LNCaP clone FGC (cell line): ENCODE measurements at regions not wholly inside any gene's neighbourhood (a gene's known extent, or its start where the extent isn't known, plus 50 kb on each side); places are given as distances from the start of the nearest gene placed in this dataset.
"Not testable (repeated sequence)": the region's sequence is repeated elsewhere in the genome, so short reads cannot be mapped to it uniquely, and the experiment has no call there.

Source experiments
- DNase-seq: peaks from one replicate; pipeline ENCODE4 v3.0.0-alpha.2; 2011; ENCODE audit warnings: low read depth
- H3K4me3 ChIP-seq: 2 replicates; pipeline ENCODE4 v1.5.1; 2011; ENCODE audit warnings: mild to moderate bottlenecking, low read depth, low read length, control low read depth
- TF ChIP-seq, protein P1 (sequence below): IDR thresholded peaks from 2 replicates; pipeline ENCODE4 v1.5.1; 2012; ENCODE audit warnings: mild to moderate bottlenecking; ENCODE audit not compliant: control insufficient read depth, insufficient read depth; ENCODE audit errors: extremely low read depth

DNA sequence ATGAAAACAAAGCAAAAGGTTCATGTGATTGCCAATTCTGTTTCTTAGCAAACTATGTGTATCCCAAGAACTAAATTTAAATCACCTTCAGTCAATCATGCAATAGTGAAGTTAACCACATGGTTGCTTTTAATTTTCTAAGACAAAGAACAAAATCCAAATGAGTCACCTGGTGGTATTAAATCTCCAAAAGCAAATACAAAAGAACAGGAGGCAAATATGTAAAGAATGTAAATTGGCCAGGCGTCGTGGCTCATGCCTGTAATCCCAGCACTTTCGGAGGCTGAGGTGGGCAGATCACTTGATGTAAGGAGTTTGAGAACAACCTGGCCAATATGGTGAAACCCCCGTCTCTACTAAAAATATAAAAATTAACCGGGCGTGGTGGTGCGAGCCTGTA is 54.2 kb upstream of the PIK3R4 start:
- TF ChIP-seq, protein P1, sequence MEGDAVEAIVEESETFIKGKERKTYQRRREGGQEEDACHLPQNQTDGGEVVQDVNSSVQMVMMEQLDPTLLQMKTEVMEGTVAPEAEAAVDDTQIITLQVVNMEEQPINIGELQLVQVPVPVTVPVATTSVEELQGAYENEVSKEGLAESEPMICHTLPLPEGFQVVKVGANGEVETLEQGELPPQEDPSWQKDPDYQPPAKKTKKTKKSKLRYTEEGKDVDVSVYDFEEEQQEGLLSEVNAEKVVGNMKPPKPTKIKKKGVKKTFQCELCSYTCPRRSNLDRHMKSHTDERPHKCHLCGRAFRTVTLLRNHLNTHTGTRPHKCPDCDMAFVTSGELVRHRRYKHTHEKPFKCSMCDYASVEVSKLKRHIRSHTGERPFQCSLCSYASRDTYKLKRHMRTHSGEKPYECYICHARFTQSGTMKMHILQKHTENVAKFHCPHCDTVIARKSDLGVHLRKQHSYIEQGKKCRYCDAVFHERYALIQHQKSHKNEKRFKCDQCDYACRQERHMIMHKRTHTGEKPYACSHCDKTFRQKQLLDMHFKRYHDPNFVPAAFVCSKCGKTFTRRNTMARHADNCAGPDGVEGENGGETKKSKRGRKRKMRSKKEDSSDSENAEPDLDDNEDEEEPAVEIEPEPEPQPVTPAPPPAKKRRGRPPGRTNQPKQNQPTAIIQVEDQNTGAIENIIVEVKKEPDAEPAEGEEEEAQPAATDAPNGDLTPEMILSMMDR: no peak
- no peak overlapping the region for H3K4me3 ChIP-seq
- DNase-seq: peak; percentile 82

DNA sequence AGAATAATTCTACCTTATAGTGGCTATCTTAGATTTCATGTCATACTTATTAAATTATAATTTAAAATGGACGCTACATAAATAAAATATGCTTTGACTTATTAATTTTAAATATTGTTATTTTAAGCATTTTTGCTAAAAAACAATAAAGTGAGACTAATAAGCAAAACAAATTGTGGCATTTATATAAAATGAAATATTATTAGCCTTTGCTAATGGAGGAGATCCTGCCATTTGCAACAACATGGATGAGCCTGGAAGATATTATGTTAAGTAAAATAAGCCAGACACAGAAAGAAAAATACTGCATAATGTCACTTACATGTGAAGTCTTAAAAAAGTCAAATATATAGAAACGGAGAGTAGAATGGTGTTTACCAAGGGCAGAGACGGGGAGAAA is 54.8 kb upstream of the PIK3R4 start:
- DNase-seq: no peak
- H3K4me3 ChIP-seq: no peak overlapping the region
- TF ChIP-seq, protein P1: no peak

DNA sequence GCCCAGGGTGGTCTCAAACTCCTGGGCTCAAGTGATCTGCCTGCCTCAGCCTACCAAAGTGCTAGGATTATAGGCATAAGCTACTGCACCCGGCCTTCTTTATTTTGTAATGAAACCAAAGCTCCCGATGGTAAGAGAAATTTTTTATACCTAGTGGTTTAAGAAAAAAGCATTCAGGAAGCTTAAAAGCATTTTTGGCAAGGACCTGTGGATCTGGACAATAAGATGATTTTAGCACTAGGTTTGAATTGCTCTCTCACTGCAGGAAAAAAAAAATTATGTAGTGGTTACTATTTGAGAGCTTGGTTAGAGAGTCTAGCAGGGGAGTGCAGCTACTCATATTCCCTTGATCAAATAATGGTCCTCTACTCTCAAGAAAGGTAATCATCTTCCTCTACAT is 64.9 kb upstream of the PIK3R4 start:
- TF ChIP-seq, protein P1: no peak
- DNase-seq: no peak
- H3K4me3 ChIP-seq: no peak overlapping the region

DNA sequence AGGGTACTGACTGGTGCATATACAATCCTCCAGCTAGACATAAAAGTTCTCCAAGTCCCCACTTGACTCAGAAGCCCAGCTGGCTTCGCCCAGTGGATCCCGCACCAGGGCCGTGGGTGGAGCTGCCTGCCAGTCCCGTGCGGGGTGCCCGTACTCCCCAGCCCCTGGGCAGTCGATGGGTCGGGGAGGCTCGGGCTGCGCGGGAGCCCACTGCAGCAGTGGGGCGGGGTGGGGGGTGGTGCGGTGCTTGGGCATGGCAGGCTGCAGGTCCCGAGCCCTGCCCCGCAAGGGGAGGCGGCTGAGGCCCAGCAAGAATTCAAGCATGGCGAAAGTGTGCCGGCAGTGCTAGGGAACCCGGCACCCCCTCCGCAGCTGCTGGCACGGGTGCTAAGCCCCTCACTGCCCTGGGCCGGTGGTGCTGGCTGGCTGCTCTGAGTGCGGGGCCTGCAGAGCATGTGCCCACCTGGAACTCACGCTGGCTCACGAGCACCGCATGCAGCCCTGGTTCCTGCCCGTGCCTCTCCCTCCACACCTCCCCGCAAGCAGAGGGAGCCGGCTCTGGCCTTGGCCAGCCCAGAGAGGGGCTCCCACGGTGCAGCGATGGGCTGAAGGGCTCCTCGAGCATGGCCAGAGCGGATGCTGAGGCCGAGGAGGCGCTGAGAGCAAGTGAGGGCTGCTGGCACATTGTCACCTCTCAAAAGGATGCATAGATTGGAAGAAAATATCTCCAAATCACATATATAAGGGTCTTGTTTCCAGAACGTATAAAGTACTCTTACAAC is 68.3 kb upstream of the PIK3R4 start:
- TF ChIP-seq, protein P1: no peak
- DNase-seq: no peak
- H3K4me3 ChIP-seq: no peak overlapping the region

DNA sequence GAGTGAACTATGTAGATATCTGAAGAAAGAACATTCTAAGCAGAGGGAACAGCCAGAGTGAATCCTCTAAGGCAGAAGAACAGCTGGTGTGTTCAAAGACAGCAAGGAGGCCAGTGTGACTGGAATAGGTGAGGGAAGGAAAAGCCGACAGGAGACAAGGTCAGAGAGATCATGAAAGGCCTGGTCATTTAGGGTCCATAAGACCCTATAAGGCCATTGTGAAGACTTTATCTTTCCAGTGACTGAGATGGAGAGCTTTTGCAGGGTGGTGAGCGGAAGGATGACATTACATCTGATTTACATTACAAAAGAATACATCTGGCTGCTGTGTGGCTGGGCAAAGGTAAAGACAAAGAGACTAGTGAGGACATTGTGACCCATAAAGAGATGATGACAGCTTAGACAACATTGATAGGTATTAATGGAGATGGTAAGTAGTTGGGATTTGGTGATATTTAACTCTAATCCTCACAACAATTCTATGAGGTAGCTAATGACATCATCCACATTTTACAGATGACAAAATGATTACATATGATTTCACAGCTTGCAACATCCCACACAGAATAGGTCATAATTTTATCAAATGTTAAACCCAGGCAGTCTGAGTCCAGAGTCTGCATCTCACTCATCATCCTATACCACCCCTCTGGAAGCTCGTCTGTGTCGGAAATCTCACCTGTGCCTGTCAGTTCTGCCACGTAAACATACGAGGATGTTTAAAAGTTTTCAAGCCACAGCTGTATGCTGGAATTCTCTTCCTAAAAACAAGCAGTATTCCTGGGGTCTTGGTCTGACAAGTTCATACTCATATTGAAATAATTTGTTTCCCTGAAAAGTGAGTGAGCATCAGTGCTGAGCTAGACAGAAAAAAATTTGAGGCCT is 70.2 kb upstream of the PIK3R4 start:
- no peak overlapping the region for H3K4me3 ChIP-seq
- no peak for DNase-seq
- TF ChIP-seq, protein P1: no peak

DNA sequence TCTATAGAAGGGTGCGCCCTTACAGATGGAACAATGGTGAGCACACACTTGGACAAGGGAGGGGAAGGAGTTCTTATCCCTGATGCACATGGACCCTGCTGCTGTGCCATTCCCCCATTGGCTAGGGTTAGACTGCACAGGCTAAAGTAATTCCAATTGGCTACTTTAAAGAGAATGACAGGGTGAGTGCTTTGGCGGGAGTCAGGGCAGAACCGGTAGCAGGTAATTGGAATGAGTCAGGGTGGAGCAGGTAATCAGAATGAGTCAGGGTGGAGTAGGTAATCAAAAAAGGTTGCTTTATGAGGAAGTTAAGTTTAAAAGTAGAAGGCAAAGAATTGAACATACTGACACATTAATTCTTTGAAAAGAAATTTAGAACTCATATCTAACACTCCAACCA is 71.4 kb upstream of the PIK3R4 start:
- not testable (repeated sequence) for H3K4me3 ChIP-seq, DNase-seq

DNA sequence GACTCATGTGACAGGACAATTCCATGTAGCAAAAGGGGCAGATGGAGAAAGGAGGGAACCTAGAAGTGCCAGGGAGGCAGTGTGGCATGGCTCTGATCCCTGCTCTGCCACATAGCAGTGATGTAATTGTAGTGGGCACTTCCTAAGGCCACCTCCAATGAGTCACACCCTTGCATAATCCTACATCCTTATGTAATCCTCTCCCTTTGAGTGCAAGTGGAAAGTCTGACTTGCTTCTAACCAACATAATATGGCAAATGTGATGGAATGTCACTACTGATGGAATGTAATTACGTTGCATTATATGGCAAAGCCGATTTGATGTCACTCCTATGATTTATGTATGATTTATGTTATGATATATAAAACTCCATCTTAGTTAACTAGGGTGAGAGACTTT is 72.9 kb upstream of the ATP2C1 start:
- no peak overlapping the region for H3K4me3 ChIP-seq
- TF ChIP-seq, protein P1: no peak
- no peak for DNase-seq
